Heart right ventricle (tissue), 16 donors: ENCODE measurements at regions not wholly inside any gene's neighbourhood (a gene's known extent, or its start where the extent isn't known, plus 50 kb on each side); places are given as distances from the start of the nearest gene placed in this dataset.

Source experiments
- ATAC-seq, 8 donors: fragments of 200-7000 bp; cut with Tn5 transposase; one replicate each; pipeline ENCODE4 v1.9.1; 2020; ENCODE audit warnings: mild to moderate bottlenecking in 8 of 8, moderate library complexity in 8 of 8, moderate number of reproducible peaks in 1 of 8
- DNase-seq, 2 donors: peaks; one replicate each; pipeline ENCODE4 v3.0.0-alpha.2; 2020
- H3K27ac ChIP-seq, 10 donors: fragments of 200-600 bp; sonication (generic) in 2 of 10; one replicate each; pipeline versions ENCODE4 v1.5.0 to v1.8.0; 2020 to 2022; ENCODE audit warnings: mild to moderate bottlenecking in 3 of 10
- H3K27me3 ChIP-seq, 7 donors: fragments of 200-600 bp; one replicate each; pipeline ENCODE4 v1.8.0; 2021 to 2022; ENCODE audit warnings: mild to moderate bottlenecking in 2 of 7
- H3K36me3 ChIP-seq, 9 donors: fragments of 200-600 bp; sonication (generic) in 1 of 9; one replicate each; pipeline versions ENCODE4 v1.5.0 to v1.8.0; 2020 to 2022; ENCODE audit warnings: mild to moderate bottlenecking in 2 of 9
- H3K4me1 ChIP-seq, 9 donors: fragments of 200-600 bp; sonication (generic) in 1 of 9; one replicate each; pipeline versions ENCODE4 v1.5.0 to v1.8.0; 2020 to 2022; ENCODE audit warnings: mild to moderate bottlenecking in 4 of 9
- H3K4me3 ChIP-seq, 10 donors: fragments of 200-600 bp; sonication (generic) in 2 of 10; one replicate each; pipeline versions ENCODE4 v1.5.0 to v1.8.0; 2020 to 2022; ENCODE audit warnings: mild to moderate bottlenecking in 7 of 10, moderate library complexity in 2 of 10
- H3K9me3 ChIP-seq, 11 donors: fragments of 200-600 bp in 10 of 11; sonication (generic) in 2 of 11; one replicate each; pipeline versions ENCODE4 v1.5.0 to v1.8.0; 2013 to 2022; ENCODE audit warnings: mild to moderate bottlenecking in 2 of 11, control low read depth in 1 of 11, moderate library complexity in 1 of 11
- WGBS, 2 donors: extraction: QIAGEN DNeasy Blood & Tissue Kit; methylation state at CpG; one replicate each; pipeline ENCODE4 v1.1.7; 2013; ENCODE audit warnings: inconsistent platforms in 1 of 2; 5-methylcytosine and 5-hydroxymethylcytosine counted together
- intact Hi-C, 10 donors: fragments of 100-400 bp; cut with DNase I; formaldehyde crosslinking; loops; one replicate each; pipeline versions ENCODE4 v1.11.1 to v1.14.2; 2022
- TF ChIP-seq, protein P1 (sequence below), 9 donors: fragments of 200-600 bp; sonication (generic) in 2 of 9; IDR thresholded peaks; one replicate each; pipeline versions ENCODE4 v1.5.0 to v1.8.0; 2021 to 2022; ENCODE audit warnings: antibody characterized with exemption in 9 of 9, mild to moderate bottlenecking in 5 of 9, moderate library complexity in 1 of 9
- donor health status: Arrhythmogenic right ventricular cardiomyopathy.
- donor health status: ischemic (EF 13 %, LVEDD 7.1; RV severe dilation, severe dysfunction).
- donor health status: healthy with polysubstance abuse.
- donor health status: DM: no; HTN: yes; CAD: no.
- donor health status: DM: no; HTN: no; CAD: no.
- donor health status: ischemic (EF 25% LVEDD 6.9; RV normal size, moderate dysfunction).
- donor health status: ischemic (EF 25% LVEDD 5.7; RV mildly dilated, moderate dysfunction).
- donor health status: healthy.
- donor health status: DM: yes; HTN: yes; CAD: no.
- donor health status: Ischemic cardiomyopathy.
- donor health status: ischemic (EF 35%, LVEDD 5.7; RV mildly dilated, moderate dysfunction).
- donor health status: nonischemic (EF 11% LVEDD 7.7; RV severe dilation, severe dysfunction).
- donor health status: DM: yes; HTN: yes; CAD: no.
- donor health status: PGD.
- donor health status: ischemic (EF 29% LVEDD 5.4; RV normal size, mild dysfunction).
- donor health status: nonischemic (EF 23%, LVEDD 6.1; RV moderate dilation, normal function).

DNA sequence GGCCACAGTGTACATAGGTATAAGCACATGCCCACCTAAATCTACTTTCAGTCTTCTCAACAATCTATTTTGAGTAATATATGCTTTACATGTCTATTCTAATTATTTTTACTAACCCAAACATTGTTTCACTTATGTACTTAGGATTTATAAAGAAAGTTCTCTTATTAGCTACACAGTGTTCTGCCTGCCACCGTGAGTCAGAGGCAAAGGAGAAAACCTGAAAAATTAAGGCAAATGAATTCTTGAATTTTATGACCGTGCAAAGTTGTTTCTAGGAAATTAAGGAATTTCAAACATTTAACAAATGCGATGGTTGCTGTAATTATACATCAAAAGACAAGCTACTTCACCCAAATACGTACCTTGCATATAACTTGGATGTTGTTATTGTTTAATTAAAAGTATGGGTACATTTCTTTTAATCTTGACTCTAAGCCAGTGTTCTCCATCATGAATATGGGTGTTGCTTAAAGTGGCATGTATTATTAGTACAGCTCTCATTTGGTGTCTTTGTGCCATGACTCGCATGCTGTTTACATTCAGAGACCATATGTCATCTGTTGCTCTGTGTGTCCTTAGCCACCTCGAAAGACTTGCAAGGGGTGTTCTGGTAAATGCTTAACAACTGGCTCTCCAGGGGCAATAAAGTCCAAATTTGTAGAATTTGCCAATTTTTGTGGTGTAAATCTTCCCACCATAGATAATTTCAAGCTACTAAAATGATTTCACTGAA, 154.3 kb upstream of the FN1 start:
- Histone ChIP-seq H3K27me3 (no peaks in the 10 kb centered on the region), H3K4me3 (no peak overlapping the region), H3K9me3 (no peaks in the 10 kb centered on the region), H3K27ac (no peak overlapping the region), H3K36me3 (no peaks in the 10 kb centered on the region), H3K4me1 (no peaks in the 10 kb centered on the region)
- TF ChIP-seq, protein P1, sequence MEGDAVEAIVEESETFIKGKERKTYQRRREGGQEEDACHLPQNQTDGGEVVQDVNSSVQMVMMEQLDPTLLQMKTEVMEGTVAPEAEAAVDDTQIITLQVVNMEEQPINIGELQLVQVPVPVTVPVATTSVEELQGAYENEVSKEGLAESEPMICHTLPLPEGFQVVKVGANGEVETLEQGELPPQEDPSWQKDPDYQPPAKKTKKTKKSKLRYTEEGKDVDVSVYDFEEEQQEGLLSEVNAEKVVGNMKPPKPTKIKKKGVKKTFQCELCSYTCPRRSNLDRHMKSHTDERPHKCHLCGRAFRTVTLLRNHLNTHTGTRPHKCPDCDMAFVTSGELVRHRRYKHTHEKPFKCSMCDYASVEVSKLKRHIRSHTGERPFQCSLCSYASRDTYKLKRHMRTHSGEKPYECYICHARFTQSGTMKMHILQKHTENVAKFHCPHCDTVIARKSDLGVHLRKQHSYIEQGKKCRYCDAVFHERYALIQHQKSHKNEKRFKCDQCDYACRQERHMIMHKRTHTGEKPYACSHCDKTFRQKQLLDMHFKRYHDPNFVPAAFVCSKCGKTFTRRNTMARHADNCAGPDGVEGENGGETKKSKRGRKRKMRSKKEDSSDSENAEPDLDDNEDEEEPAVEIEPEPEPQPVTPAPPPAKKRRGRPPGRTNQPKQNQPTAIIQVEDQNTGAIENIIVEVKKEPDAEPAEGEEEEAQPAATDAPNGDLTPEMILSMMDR (IDR thresholded peaks at IDR 0.05) = no peak
- ATAC-seq = no peak
- no peak for DNase-seq
- WGBS, 2 donors = 96% methylated on average over 6 of the region's 6 CpGs
- intact Hi-C loops = no loop called here

DNA sequence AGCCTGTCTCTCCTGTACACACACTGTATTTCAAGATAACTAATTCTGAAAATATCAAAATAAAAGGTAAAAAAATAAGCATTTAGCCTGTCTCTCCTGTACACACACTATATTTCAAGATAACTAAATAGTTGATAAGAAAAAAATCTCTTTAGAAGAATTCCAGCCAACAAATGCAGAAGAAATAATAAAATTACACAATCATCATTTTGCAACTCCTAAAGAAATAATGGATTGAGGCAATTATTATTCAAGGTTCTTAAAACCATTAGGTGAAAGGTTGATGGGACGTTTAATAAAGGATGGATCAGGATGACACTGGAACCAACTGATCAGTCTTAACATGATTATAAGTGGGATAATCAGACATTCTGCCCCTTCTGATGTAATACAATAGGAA, 148.0 kb upstream of the FN1 start:
- ATAC-seq = no peak
- DNase-seq = no peak
- peaks cover 0 to 11% (median 0%) of the 10 kb centered on the region in 9 donors for H3K4me1 ChIP-seq
- intact Hi-C loops = loop anchor here in 1 of 10 donors (10.0 kb wide), 1 partner anchor 1991 kb away; no protein-coding TSS in a partner anchor
- H3K27ac ChIP-seq = no peak overlapping the region
- no peaks in the 10 kb centered on the region for H3K9me3 ChIP-seq
- 90 to 92% methylated on average over 1 of the region's 1 CpG for WGBS, 2 donors
- TF ChIP-seq, protein P1 (IDR thresholded peaks at IDR 0.05) = no peak
- no peaks in the 10 kb centered on the region for H3K36me3 ChIP-seq
- H3K4me3 ChIP-seq = no peak overlapping the region
- no peaks in the 10 kb centered on the region for H3K27me3 ChIP-seq

DNA sequence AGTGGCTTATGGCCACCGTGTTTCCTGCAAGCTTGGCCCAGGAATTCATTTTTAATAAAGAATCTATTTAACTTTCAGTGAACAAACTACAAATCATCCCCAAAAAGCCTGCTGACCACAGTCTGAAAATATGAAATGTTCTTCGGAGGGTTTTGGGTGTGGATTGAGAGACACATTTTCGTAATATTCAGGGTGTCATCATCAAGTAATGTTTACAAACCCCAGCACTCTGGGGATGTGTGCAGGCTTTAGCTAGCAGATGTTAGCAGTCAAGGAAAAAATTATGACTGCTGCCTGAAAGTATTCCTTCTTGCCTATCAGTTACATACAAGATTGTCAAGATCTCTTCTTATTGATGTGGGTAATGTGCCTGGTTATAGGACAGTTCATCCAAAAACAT, 143.9 kb upstream of the FN1 start:
- Histone ChIP-seq H3K27me3 (no peaks in the 10 kb centered on the region), H3K4me1 (peaks cover 0 to 12% (median 0%) of the 10 kb centered on the region in 9 donors), H3K4me3 (no peak overlapping the region), H3K27ac (peak overlapping the region in 6 of 10 donors; percentile 2 to 29 (median 12)), H3K9me3 (no peaks in the 10 kb centered on the region), H3K36me3 (no peaks in the 10 kb centered on the region)
- intact Hi-C loops = loop anchor here in 1 of 10 donors (10.0 kb wide), 1 partner anchor 1995 kb away; no protein-coding TSS in a partner anchor
- peak in 7 of 8 donors; percentile 59 to 94 (median 84) for ATAC-seq
- DNase-seq = peak in 1 of 2 donors; percentile 11
- TF ChIP-seq, protein P1 (IDR thresholded peaks at IDR 0.05) = no peak
- 50% methylated on average over 3 of the region's 3 CpGs for WGBS, 2 donors

DNA sequence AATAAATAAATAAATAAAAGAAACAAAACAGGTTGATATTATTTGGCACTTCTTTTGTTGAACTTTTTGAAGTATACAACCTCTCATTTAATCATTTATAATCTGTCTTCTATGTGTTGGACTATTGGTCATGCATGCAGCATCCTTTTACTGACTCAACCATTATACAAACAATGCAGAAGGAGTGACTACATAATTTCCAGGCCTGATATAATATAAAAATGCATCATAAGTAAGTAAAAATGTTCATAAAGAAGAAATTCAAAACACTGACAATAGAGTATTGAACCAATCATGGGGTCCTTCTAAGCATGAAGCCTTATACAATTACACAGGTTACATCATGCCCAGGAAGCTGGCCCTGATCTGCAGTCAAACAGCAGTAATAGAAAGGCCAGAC, 141.5 kb upstream of the FN1 start:
- TF ChIP-seq, protein P1 (IDR thresholded peaks at IDR 0.05) = no peak
- ATAC-seq = no peak
- intact Hi-C loops = no loop called here

More for the DNA sequence above, 141.5 kb upstream of the FN1 start:
- Histone ChIP-seq H3K4me1 (peaks cover 0 to 17% (median 0%) of the 10 kb centered on the region in 9 donors), H3K27ac (no peak overlapping the region), H3K9me3 (peaks cover 0 to 1% (median 0%) of the 10 kb centered on the region in 11 donors), H3K36me3 (no peaks in the 10 kb centered on the region), H3K27me3 (no peaks in the 10 kb centered on the region), H3K4me3 (no peak overlapping the region)
- no peak for DNase-seq
